ENCODE measurements at regions not wholly inside any gene's neighbourhood (a gene's known extent, or its start where the extent isn't known, plus 50 kb on each side); places are given as distances from the start of the nearest gene placed in this dataset.

- H3K4me1 ChIP-seq (ENCODE audit: control insufficient read depth in 5 of 5, insufficient read depth in 5 of 5, low read length in 5 of 5): peaks cover 0 to 25% (median 0%) of the 10 kb centered on the region in 5 donors
- H3K9me3 ChIP-seq (ENCODE audit: control insufficient read depth in 4 of 4, insufficient read depth in 3 of 4, low read length in 3 of 4): no peaks in the 10 kb centered on the region
- 80 to 87% methylated on average over 4 of the region's 4 CpGs for whole genome bisulfite sequencing, 2 donors
- no peaks in the 10 kb centered on the region for H3K27me3 ChIP-seq (ENCODE audit: control insufficient read depth in 3 of 3, insufficient read depth in 3 of 3, low read length in 2 of 3)
- DNase-seq (peak in 1 of 3 donors; percentile 52), ATAC-seq (ENCODE audit: insufficient read depth, low FRiP score) (no peak)
- H3K36me3 ChIP-seq (ENCODE audit: control insufficient read depth in 4 of 4, insufficient read depth in 4 of 4, low read length in 4 of 4): peaks cover 0 to 9% (median 7%) of the 10 kb centered on the region in 4 donors
- H3K27ac ChIP-seq (ENCODE audit: low read depth in 1 of 2, low read length in 1 of 2): no peak overlapping the region
- no peak overlapping the region for H3K9ac ChIP-seq (ENCODE audit: insufficient read depth in 1 of 2, low read length in 2 of 2)
- TF ChIP-seq CTCF (IDR thresholded peaks at IDR 0.05; ENCODE audit: control extremely low read depth, extremely low read depth): no peak
- no peak overlapping the region for H3K4me3 ChIP-seq
Measured at GRCh38 chr17:63267846-63268245, 178.3 kb downstream of the CYB561 start.

GRCh38 chr17:63268827-63269226, 177.3 kb downstream of the CYB561 start:
- no peak overlapping the region for H3K4me3 ChIP-seq
- H3K9ac ChIP-seq (ENCODE audit: insufficient read depth in 1 of 2, low read length in 2 of 2): no peak overlapping the region
- 91 to 95% methylated on average over 3 of the region's 3 CpGs for WGBS, 2 donors
- no peak overlapping the region for H3K27ac ChIP-seq (ENCODE audit: low read depth in 1 of 2, low read length in 1 of 2)
- no peaks in the 10 kb centered on the region for H3K9me3 ChIP-seq (ENCODE audit: control insufficient read depth in 4 of 4, insufficient read depth in 3 of 4, low read length in 3 of 4)
- ATAC-seq (ENCODE audit: insufficient read depth, low FRiP score) (no peak), DNase-seq (no peak)
- no peak for TF ChIP-seq CTCF (IDR thresholded peaks at IDR 0.05; ENCODE audit: control extremely low read depth, extremely low read depth)
- H3K4me1 ChIP-seq (ENCODE audit: control insufficient read depth in 5 of 5, insufficient read depth in 5 of 5, low read length in 5 of 5): peaks cover 0 to 19% (median 0%) of the 10 kb centered on the region in 5 donors
- peaks cover 0 to 9% (median 7%) of the 10 kb centered on the region in 4 donors for H3K36me3 ChIP-seq (ENCODE audit: control insufficient read depth in 4 of 4, insufficient read depth in 4 of 4, low read length in 4 of 4)
- no peaks in the 10 kb centered on the region for H3K27me3 ChIP-seq (ENCODE audit: control insufficient read depth in 3 of 3, insufficient read depth in 3 of 3, low read length in 2 of 3)

- Histone ChIP-seq H3K9me3 (ENCODE audit: control insufficient read depth in 4 of 4, insufficient read depth in 3 of 4, low read length in 3 of 4) (no peaks in the 10 kb centered on the region), H3K4me3 (no peak overlapping the region), H3K9ac (ENCODE audit: insufficient read depth in 1 of 2, low read length in 2 of 2) (no peak overlapping the region), H3K27ac (ENCODE audit: low read depth in 1 of 2, low read length in 1 of 2) (no peak overlapping the region), H3K36me3 (ENCODE audit: control insufficient read depth in 4 of 4, insufficient read depth in 4 of 4, low read length in 4 of 4) (peaks cover 0 to 9% (median 7%) of the 10 kb centered on the region in 4 donors), H3K27me3 (ENCODE audit: control insufficient read depth in 3 of 3, insufficient read depth in 3 of 3, low read length in 2 of 3) (no peaks in the 10 kb centered on the region), H3K4me1 (ENCODE audit: control insufficient read depth in 5 of 5, insufficient read depth in 5 of 5, low read length in 5 of 5) (peaks cover 0 to 14% (median 0%) of the 10 kb centered on the region in 5 donors)
- WGBS, 2 donors: 96 to 97% methylated on average over 3 of the region's 3 CpGs
- ATAC-seq (ENCODE audit: insufficient read depth, low FRiP score): no peak
- DNase-seq: no peak
- TF ChIP-seq CTCF (IDR thresholded peaks at IDR 0.05; ENCODE audit: control extremely low read depth, extremely low read depth): no peak
Measured at GRCh38 chr17:63270610-63271009, 175.5 kb downstream of the CYB561 start.

- Histone ChIP-seq H3K4me3 (no peak overlapping the region), H3K27ac (ENCODE audit: low read depth in 1 of 2, low read length in 1 of 2) (peak overlapping the region in 1 of 2 donors; percentile 12), H3K27me3 (ENCODE audit: control insufficient read depth in 3 of 3, insufficient read depth in 3 of 3, low read length in 2 of 3) (no peaks in the 10 kb centered on the region), H3K9ac (ENCODE audit: insufficient read depth in 1 of 2, low read length in 2 of 2) (no peak overlapping the region), H3K9me3 (ENCODE audit: control insufficient read depth in 4 of 4, insufficient read depth in 3 of 4, low read length in 3 of 4) (no peaks in the 10 kb centered on the region), H3K36me3 (ENCODE audit: control insufficient read depth in 4 of 4, insufficient read depth in 4 of 4, low read length in 4 of 4) (peaks cover 0 to 5% (median 1%) of the 10 kb centered on the region in 4 donors), H3K4me1 (ENCODE audit: control insufficient read depth in 5 of 5, insufficient read depth in 5 of 5, low read length in 5 of 5) (peaks cover 0 to 18% (median 2%) of the 10 kb centered on the region in 5 donors)
- 78 to 88% methylated on average over 3 of the region's 3 CpGs for WGBS, 2 donors
- no peak for TF ChIP-seq CTCF (IDR thresholded peaks at IDR 0.05; ENCODE audit: control extremely low read depth, extremely low read depth)
- no peak for DNase-seq
- ATAC-seq (ENCODE audit: insufficient read depth, low FRiP score): no peak
Measured at GRCh38 chr17:63274146-63274545, 172.0 kb downstream of the CYB561 start.
